Large intestine (tissue), 3 donors: ENCODE measurements at regions not wholly inside any gene's neighbourhood (a gene's known extent, or its start where the extent isn't known, plus 50 kb on each side); places are given as distances from the start of the nearest gene placed in this dataset.
A peak's percentile ranks its signal among the peaks of the same experiment; 100 is the strongest.

ENCODE experiments used
- DNase-seq, 2 donors: peaks; one replicate each; pipeline versions ENCODE4 v3.0.0 to v3.0.0-alpha.2; 2013
- H3K27ac ChIP-seq: one replicate; pipeline ENCODE4 v1.5.1; 2013; ENCODE audit warnings: low read length
- H3K27me3 ChIP-seq: 2 replicates; pipeline ENCODE4 v1.6.1; 2013; ENCODE audit warnings: low read length; ENCODE audit not compliant: control insufficient read depth, insufficient read depth
- H3K36me3 ChIP-seq: 2 replicates; pipeline ENCODE4 v1.6.1; 2013; ENCODE audit warnings: low read length; ENCODE audit not compliant: control insufficient read depth, insufficient read depth
- H3K4me1 ChIP-seq: one replicate; pipeline ENCODE4 v1.6.1; 2013; ENCODE audit warnings: low read length; ENCODE audit not compliant: control insufficient read depth, insufficient read depth
- H3K4me3 ChIP-seq: one replicate; pipeline ENCODE4 v1.5.1; 2013; ENCODE audit warnings: low read length
- H3K9me3 ChIP-seq: one replicate; pipeline ENCODE4 v1.6.1; 2013; ENCODE audit warnings: mild to moderate bottlenecking, low read depth, low read length, moderate library complexity; ENCODE audit not compliant: control insufficient read depth
- WGBS: methylation state at CpG from one replicate; pipeline ENCODE4 v1.1.5; 2013; ENCODE audit warnings: low lambda C conversion rate; ENCODE audit not compliant: insufficient coverage; 5-methylcytosine and 5-hydroxymethylcytosine counted together

GRCh38 chr4:57444671-57445070 is 334.5 kb upstream of the IGFBP7 start:
- no peaks in the 10 kb centered on the region for H3K9me3 ChIP-seq
- no CpG with 5 or more reads among the region's 4 CpGs for WGBS
- H3K4me3 ChIP-seq, result no peak overlapping the region
- no peaks in the 10 kb centered on the region for H3K36me3 ChIP-seq
- no peaks in the 10 kb centered on the region for H3K4me1 ChIP-seq
- DNase-seq, result no peak
- H3K27ac ChIP-seq, result no peak overlapping the region
- H3K27me3 ChIP-seq, result no peaks in the 10 kb centered on the region

GRCh38 chr4:57443787-57444186 is 333.6 kb upstream of the IGFBP7 start:
- no peaks in the 10 kb centered on the region for H3K9me3 ChIP-seq
- H3K4me1 ChIP-seq, result no peaks in the 10 kb centered on the region
- DNase-seq, result no peak
- no CpG with 5 or more reads among the region's 2 CpGs for WGBS
- no peak overlapping the region for H3K27ac ChIP-seq
- no peaks in the 10 kb centered on the region for H3K36me3 ChIP-seq
- no peak overlapping the region for H3K4me3 ChIP-seq
- H3K27me3 ChIP-seq, result no peaks in the 10 kb centered on the region

- Histone ChIP-seq H3K9me3 (no peaks in the 10 kb centered on the region), H3K4me3 (no peak overlapping the region), H3K4me1 (no peaks in the 10 kb centered on the region), H3K27ac (no peak overlapping the region), H3K36me3 (no peaks in the 10 kb centered on the region), H3K27me3 (no peaks in the 10 kb centered on the region)
- WGBS, result no CpG with 5 or more reads among the region's 7 CpGs
- DNase-seq, result no peak
Observed at GRCh38 chr4:57443308-57443707, 333.1 kb upstream of the IGFBP7 start.

GRCh38 chr4:57442831-57443291 is 332.7 kb upstream of the IGFBP7 start:
- WGBS, result 83% methylated on average over 1 of the region's 4 CpGs
- H3K27ac ChIP-seq, result no peak overlapping the region
- H3K4me3 ChIP-seq, result no peak overlapping the region
- no peaks in the 10 kb centered on the region for H3K27me3 ChIP-seq
- H3K9me3 ChIP-seq, result no peaks in the 10 kb centered on the region
- no peaks in the 10 kb centered on the region for H3K4me1 ChIP-seq
- no peaks in the 10 kb centered on the region for H3K36me3 ChIP-seq
- peak; percentile 16 to 28 for DNase-seq

GRCh38 chr4:57442241-57442640 is 332.1 kb upstream of the IGFBP7 start:
- 0% methylated on average over 1 of the region's 7 CpGs for WGBS
- Histone ChIP-seq H3K4me1 (no peaks in the 10 kb centered on the region), H3K27ac (no peak overlapping the region)

GRCh38 chr4:57437649-57438048 is 327.5 kb upstream of the IGFBP7 start:
- no peak for DNase-seq

More at GRCh38 chr4:57442241-57442640, 332.1 kb upstream of the IGFBP7 start:
- H3K27me3 ChIP-seq, result no peaks in the 10 kb centered on the region
- DNase-seq, result no peak
- no peak overlapping the region for H3K4me3 ChIP-seq
- no peaks in the 10 kb centered on the region for H3K9me3 ChIP-seq
- H3K36me3 ChIP-seq, result no peaks in the 10 kb centered on the region

GRCh38 chr4:57435300-57435699 is 325.1 kb upstream of the IGFBP7 start:
- H3K36me3 ChIP-seq, result no peaks in the 10 kb centered on the region
- no peaks in the 10 kb centered on the region for H3K27me3 ChIP-seq
- H3K9me3 ChIP-seq, result no peaks in the 10 kb centered on the region
- H3K27ac ChIP-seq, result no peak overlapping the region
- no peak for DNase-seq
- 92% methylated on average over 2 of the region's 3 CpGs for WGBS
- no peak overlapping the region for H3K4me3 ChIP-seq
- no peaks in the 10 kb centered on the region for H3K4me1 ChIP-seq

More at GRCh38 chr4:57437649-57438048, 327.5 kb upstream of the IGFBP7 start:
- Histone ChIP-seq H3K27ac (no peak overlapping the region), H3K36me3 (no peaks in the 10 kb centered on the region), H3K27me3 (no peaks in the 10 kb centered on the region), H3K4me1 (no peaks in the 10 kb centered on the region), H3K9me3 (no peaks in the 10 kb centered on the region), H3K4me3 (no peak overlapping the region)
- WGBS, result 100% methylated on average over 2 of the region's 8 CpGs

GRCh38 chr4:57430726-57431125 is 320.5 kb upstream of the IGFBP7 start:
- no peak overlapping the region for H3K4me3 ChIP-seq
- H3K9me3 ChIP-seq, result no peaks in the 10 kb centered on the region
- no peaks in the 10 kb centered on the region for H3K4me1 ChIP-seq
- H3K27me3 ChIP-seq, result no peaks in the 10 kb centered on the region
- H3K36me3 ChIP-seq, result no peaks in the 10 kb centered on the region
- DNase-seq, result no peak
- no peak overlapping the region for H3K27ac ChIP-seq
- no CpG with 5 or more reads among the region's 2 CpGs for WGBS

- Histone ChIP-seq H3K27me3 (no peaks in the 10 kb centered on the region), H3K27ac (no peak overlapping the region), H3K4me3 (no peak overlapping the region), H3K4me1 (no peaks in the 10 kb centered on the region), H3K36me3 (no peaks in the 10 kb centered on the region), H3K9me3 (no peaks in the 10 kb centered on the region)
- 20% methylated on average over 2 of the region's 11 CpGs for WGBS
- DNase-seq, result peak; percentile 42 to 53
Observed at GRCh38 chr4:57426779-57427395, 316.7 kb upstream of the IGFBP7 start.

GRCh38 chr4:57425610-57426009 is 315.4 kb upstream of the IGFBP7 start:
- no peak for DNase-seq
- Histone ChIP-seq H3K4me1 (no peaks in the 10 kb centered on the region), H3K36me3 (no peaks in the 10 kb centered on the region), H3K9me3 (no peaks in the 10 kb centered on the region), H3K27me3 (no peaks in the 10 kb centered on the region), H3K4me3 (no peak overlapping the region), H3K27ac (no peak overlapping the region)
- no CpG with 5 or more reads among the region's 1 CpG for WGBS

GRCh38 chr4:57424232-57424897 is 314.2 kb upstream of the IGFBP7 start:
- Histone ChIP-seq H3K9me3 (no peaks in the 10 kb centered on the region), H3K36me3 (no peaks in the 10 kb centered on the region), H3K27me3 (no peaks in the 10 kb centered on the region), H3K4me3 (no peak overlapping the region), H3K4me1 (no peaks in the 10 kb centered on the region), H3K27ac (no peak overlapping the region)
- WGBS, result 40% methylated on average over 1 of the region's 6 CpGs
- DNase-seq, result no peak
